Osteoblast (primary cell): ENCODE measurements at regions not wholly inside any gene's neighbourhood (a gene's known extent, or its start where the extent isn't known, plus 50 kb on each side); places are given as distances from the start of the nearest gene placed in this dataset.
"Not testable (repeated sequence)": the region's sequence is repeated elsewhere in the genome, so short reads cannot be mapped to it uniquely, and the experiment has no call there.

Source experiments
- DNase-seq: peaks from one replicate; pipeline ENCODE4 v3.0.0; 2011; ENCODE audit warnings: low spot score, mixed read lengths; ENCODE audit not compliant: insufficient read length; ENCODE audit errors: missing footprints
- H2AFZ ChIP-seq: 2 replicates; pipeline ENCODE4 v1.6.0; 2011; ENCODE audit warnings: mild to moderate bottlenecking, low read length
- H3K27ac ChIP-seq: 2 replicates; pipeline ENCODE4 v1.5.1; 2011; ENCODE audit warnings: mild to moderate bottlenecking, low read depth, low read length, moderate library complexity
- H3K27me3 ChIP-seq: 2 replicates; pipeline ENCODE4 v1.6.0; 2012; ENCODE audit warnings: mild to moderate bottlenecking, control low read depth, inconsistent platforms, low read length, moderate library complexity; ENCODE audit not compliant: insufficient read depth
- H3K36me3 ChIP-seq: 2 replicates; pipeline ENCODE4 v1.5.1; 2011; ENCODE audit warnings: mild to moderate bottlenecking, low read length, control low read depth, moderate library complexity; ENCODE audit not compliant: insufficient read depth
- H3K4me1 ChIP-seq: 2 replicates; pipeline ENCODE4 v1.5.1; 2011; ENCODE audit warnings: mild to moderate bottlenecking, low read length, control low read depth, moderate library complexity; ENCODE audit not compliant: insufficient read depth
- H3K4me2 ChIP-seq: 2 replicates; pipeline ENCODE4 v1.6.0; 2011; ENCODE audit warnings: mild to moderate bottlenecking, low read length; ENCODE audit not compliant: insufficient read depth
- H3K4me3 ChIP-seq: fragments of 200-600 bp; sonication (generic); 3 replicates; pipeline ENCODE4 v1.5.1; 2012; ENCODE audit warnings: mild to moderate bottlenecking, low read length, inconsistent platforms; ENCODE audit not compliant: insufficient read depth
- H3K79me2 ChIP-seq: 2 replicates; pipeline ENCODE4 v1.6.0; 2012; ENCODE audit warnings: mild to moderate bottlenecking, low read length, control low read depth, inconsistent platforms; ENCODE audit not compliant: insufficient read depth
- H3K9me3 ChIP-seq: 2 replicates; pipeline ENCODE4 v1.5.1; 2011; ENCODE audit warnings: low read depth, low read length, control low read depth
- H4K20me1 ChIP-seq: 2 replicates; pipeline ENCODE4 v1.6.0; 2012; ENCODE audit warnings: mild to moderate bottlenecking, low read length, control low read depth; ENCODE audit not compliant: insufficient read depth
- TF ChIP-seq, protein P1 (sequence below): IDR thresholded peaks from 2 replicates; pipeline ENCODE4 v1.5.1; 2011; ENCODE audit warnings: mild to moderate bottlenecking, low read depth, low read length, moderate library complexity; ENCODE audit errors: extremely low read depth

DNA sequence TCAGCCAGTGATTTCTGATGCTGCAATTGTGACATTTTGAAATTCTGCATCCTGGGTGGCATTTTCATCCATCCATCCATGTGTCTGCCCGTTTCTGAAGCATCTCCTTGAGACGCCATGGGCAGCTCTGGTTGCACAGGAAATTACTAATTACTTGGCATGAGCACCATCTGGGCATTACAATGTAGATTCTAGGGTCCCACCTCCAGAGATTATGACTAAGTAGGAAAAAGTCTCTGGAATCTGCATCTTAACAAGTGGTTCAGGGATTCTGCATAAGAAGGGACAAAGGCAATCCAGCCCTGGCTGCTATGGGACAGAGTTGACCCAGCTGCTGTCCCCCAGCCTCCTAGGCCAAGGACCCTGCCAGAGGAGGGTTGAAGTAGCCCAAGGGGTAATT lies 65.3 kb downstream of the CUZD1 start:
- Histone ChIP-seq H3K9me3 (no peaks in the 10 kb centered on the region), H3K4me1 (no peaks in the 10 kb centered on the region), H3K79me2 (no peaks in the 10 kb centered on the region), H4K20me1 (no peaks in the 10 kb centered on the region), H3K4me2 (no peak overlapping the region), H3K36me3 (no peaks in the 10 kb centered on the region), H3K4me3 (no peak overlapping the region), H3K27me3 (no peaks in the 10 kb centered on the region), H2AFZ (no peak overlapping the region), H3K27ac (no peak overlapping the region)
- TF ChIP-seq, protein P1, sequence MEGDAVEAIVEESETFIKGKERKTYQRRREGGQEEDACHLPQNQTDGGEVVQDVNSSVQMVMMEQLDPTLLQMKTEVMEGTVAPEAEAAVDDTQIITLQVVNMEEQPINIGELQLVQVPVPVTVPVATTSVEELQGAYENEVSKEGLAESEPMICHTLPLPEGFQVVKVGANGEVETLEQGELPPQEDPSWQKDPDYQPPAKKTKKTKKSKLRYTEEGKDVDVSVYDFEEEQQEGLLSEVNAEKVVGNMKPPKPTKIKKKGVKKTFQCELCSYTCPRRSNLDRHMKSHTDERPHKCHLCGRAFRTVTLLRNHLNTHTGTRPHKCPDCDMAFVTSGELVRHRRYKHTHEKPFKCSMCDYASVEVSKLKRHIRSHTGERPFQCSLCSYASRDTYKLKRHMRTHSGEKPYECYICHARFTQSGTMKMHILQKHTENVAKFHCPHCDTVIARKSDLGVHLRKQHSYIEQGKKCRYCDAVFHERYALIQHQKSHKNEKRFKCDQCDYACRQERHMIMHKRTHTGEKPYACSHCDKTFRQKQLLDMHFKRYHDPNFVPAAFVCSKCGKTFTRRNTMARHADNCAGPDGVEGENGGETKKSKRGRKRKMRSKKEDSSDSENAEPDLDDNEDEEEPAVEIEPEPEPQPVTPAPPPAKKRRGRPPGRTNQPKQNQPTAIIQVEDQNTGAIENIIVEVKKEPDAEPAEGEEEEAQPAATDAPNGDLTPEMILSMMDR, result no peak
- peak; percentile 76 for DNase-seq

DNA sequence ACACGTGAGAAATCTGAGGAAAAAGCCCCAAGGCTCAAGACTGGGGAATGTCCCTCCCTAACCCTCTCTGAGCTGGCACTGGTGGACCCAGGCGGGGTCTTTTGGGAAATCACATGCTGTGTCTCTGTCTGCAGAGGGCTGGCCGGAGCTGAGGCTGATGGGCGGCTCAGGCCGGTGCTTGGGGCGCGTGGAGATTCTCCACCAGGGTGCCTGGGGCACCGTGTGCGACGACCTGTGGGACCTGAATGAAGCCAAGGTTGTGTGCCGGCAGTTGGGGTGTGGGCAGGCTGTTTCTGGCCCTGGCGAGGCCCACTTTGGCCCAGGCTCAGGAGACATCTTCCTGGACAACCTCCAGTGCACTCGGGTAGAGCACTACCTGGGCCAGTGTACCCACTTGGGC lies 65.7 kb downstream of the CUZD1 start:
- Histone ChIP-seq H3K27ac (no peak overlapping the region), H3K4me2 (no peak overlapping the region), H3K4me1 (no peaks in the 10 kb centered on the region), H3K4me3 (no peak overlapping the region), H2AFZ (no peak overlapping the region), H4K20me1 (no peaks in the 10 kb centered on the region), H3K27me3 (no peaks in the 10 kb centered on the region), H3K9me3 (no peaks in the 10 kb centered on the region), H3K79me2 (no peaks in the 10 kb centered on the region), H3K36me3 (no peaks in the 10 kb centered on the region)
- TF ChIP-seq, protein P1, result no peak
- no peak for DNase-seq

DNA sequence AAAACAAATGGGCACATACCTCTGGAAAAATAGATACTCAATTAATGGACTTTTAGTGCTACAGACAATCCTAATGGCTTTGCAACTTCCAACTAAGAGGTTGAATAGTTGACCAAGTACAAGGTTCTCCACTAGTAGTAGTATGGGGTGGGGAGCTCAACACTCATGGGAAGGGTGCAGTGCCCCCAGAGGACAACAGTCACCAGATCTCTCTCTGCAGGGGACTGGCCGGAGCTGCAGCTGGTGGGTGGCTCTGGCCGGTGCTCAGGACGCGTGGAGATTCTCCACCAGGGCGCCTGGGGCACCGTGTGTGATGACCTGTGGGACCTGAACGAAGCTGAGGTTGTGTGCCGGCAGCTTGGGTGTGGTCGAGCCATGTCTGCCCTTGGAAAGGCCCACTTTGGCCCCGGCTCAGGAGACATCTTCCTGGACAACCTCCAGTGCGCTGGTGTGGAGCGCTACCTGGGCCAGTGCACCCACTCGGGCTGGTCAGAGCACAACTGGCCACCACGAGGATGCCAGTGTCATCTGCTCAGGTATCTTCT lies 68.1 kb downstream of the CUZD1 start:
- Histone ChIP-seq H3K4me3 (no peak overlapping the region), H3K79me2 (no peaks in the 10 kb centered on the region), H3K4me1 (no peaks in the 10 kb centered on the region), H3K9me3 (no peaks in the 10 kb centered on the region), H4K20me1 (no peaks in the 10 kb centered on the region), H3K36me3 (no peaks in the 10 kb centered on the region), H2AFZ (no peak overlapping the region), H3K4me2 (no peak overlapping the region), H3K27me3 (no peaks in the 10 kb centered on the region), H3K27ac (no peak overlapping the region)
- DNase-seq, result no peak
- TF ChIP-seq, protein P1, result no peak

DNA sequence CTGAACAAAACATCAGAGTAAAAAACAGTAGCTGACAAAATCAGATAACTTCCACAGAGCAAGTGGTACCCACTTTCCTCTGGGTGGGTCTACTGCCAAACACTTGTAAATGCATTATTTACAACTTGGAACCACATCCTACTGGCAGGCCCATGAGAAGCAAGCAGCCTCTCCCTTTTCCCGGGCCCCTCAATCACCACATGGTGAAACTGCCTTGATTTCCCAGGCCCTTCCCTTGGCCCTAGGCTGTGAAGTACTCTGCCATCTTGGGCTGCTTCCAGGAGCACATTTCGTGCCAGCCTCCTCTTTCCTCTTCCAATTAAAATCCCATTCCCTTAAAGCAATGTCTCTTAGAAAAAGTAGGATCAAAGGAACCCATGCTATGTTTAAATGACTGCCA lies 71.4 kb downstream of the CUZD1 start:
- H4K20me1 ChIP-seq, result no peaks in the 10 kb centered on the region
- H2AFZ ChIP-seq, result no peak overlapping the region
- no peaks in the 10 kb centered on the region for H3K36me3 ChIP-seq
- no peaks in the 10 kb centered on the region for H3K4me1 ChIP-seq
- TF ChIP-seq, protein P1, result no peak
- no peak overlapping the region for H3K27ac ChIP-seq
- no peak overlapping the region for H3K4me2 ChIP-seq
- no peak overlapping the region for H3K4me3 ChIP-seq
- no peak for DNase-seq
- no peaks in the 10 kb centered on the region for H3K27me3 ChIP-seq
- H3K79me2 ChIP-seq, result no peaks in the 10 kb centered on the region
- H3K9me3 ChIP-seq, result no peaks in the 10 kb centered on the region

DNA sequence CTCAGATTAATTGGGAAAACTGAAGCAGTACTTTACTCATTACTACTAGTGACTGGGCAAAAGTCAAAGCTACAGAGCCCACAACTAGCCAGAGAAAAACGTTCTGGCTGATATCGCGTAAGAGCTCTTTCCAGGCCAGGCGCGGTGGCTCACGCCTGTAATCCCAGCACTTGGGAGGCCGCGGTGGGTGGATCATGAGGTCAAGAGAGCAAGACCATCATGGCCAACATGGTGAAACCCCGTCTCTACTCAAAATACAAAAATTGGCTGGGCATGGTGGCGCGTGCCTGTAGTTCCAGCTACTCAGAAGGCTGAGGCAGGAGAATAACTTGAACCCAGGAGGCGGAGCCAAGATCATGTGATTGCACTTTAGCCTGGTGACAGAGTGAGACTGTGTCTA lies 71.8 kb upstream of the C10orf120 start:
- not testable (repeated sequence) for H3K36me3 ChIP-seq, H3K4me3 ChIP-seq, H3K4me2 ChIP-seq, H4K20me1 ChIP-seq, H3K4me1 ChIP-seq, H3K79me2 ChIP-seq, DNase-seq, H3K9me3 ChIP-seq, H3K27me3 ChIP-seq, H3K27ac ChIP-seq, H2AFZ ChIP-seq
